SK-N-DZ (cell line): ENCODE measurements at regions not wholly inside any gene's neighbourhood (a gene's known extent, or its start where the extent isn't known, plus 50 kb on each side); places are given as distances from the start of the nearest gene placed in this dataset.
"Not testable (repeated sequence)": the region's sequence is repeated elsewhere in the genome, so short reads cannot be mapped to it uniquely, and the experiment has no call there.

Experiments used
- DNase-seq: peaks from one replicate; pipeline ENCODE4 v3.0.0-alpha.2; 2015; ENCODE audit warnings: low spot score

- no peak for DNase-seq
Measured at GRCh38 chr2:18988631-18989232, 369.7 kb downstream of the OSR1 start.

GRCh38 chr2:18987592-18988073 is 370.8 kb downstream of the OSR1 start:
- DNase-seq: no peak

GRCh38 chr2:18987016-18987415 is 371.4 kb downstream of the OSR1 start:
- DNase-seq: no peak

- DNase-seq: no peak
Measured at GRCh38 chr2:18986046-18986445, 372.4 kb downstream of the OSR1 start.

- no peak for DNase-seq
Measured at GRCh38 chr2:18980786-18981430, 377.5 kb downstream of the OSR1 start.

GRCh38 chr2:18980104-18980785 is 378.2 kb downstream of the OSR1 start:
- DNase-seq: no peak

GRCh38 chr2:18977409-18977808 is 381.0 kb downstream of the OSR1 start:
- DNase-seq: no peak

GRCh38 chr2:18976168-18976961 is 382.1 kb downstream of the OSR1 start:
- DNase-seq: peak; percentile 29

- peak; percentile 1 for DNase-seq
Measured at GRCh38 chr2:18975506-18976167, 382.8 kb downstream of the OSR1 start.

GRCh38 chr2:18971628-18972027 is 382.3 kb upstream of the NT5C1B start:
- no peak for DNase-seq

GRCh38 chr2:18971069-18971378 is 381.7 kb upstream of the NT5C1B start:
- no peak for DNase-seq

GRCh38 chr2:18966131-18966530 is 376.8 kb upstream of the NT5C1B start:
- DNase-seq: no peak

- DNase-seq: not testable (repeated sequence)
Measured at GRCh38 chr2:18963739-18964256, 374.4 kb upstream of the NT5C1B start.

GRCh38 chr2:18961991-18962421 is 372.6 kb upstream of the NT5C1B start:
- DNase-seq: no peak

- no peak for DNase-seq
Measured at GRCh38 chr2:18959952-18960717, 370.8 kb upstream of the NT5C1B start.

- DNase-seq: no peak
Measured at GRCh38 chr2:18959200-18959599, 369.8 kb upstream of the NT5C1B start.

GRCh38 chr2:18957909-18958308 is 368.5 kb upstream of the NT5C1B start:
- DNase-seq: no peak

- no peak for DNase-seq
Measured at GRCh38 chr2:18950361-18950851, 361.0 kb upstream of the NT5C1B start.

GRCh38 chr2:18949871-18950270 is 360.5 kb upstream of the NT5C1B start:
- no peak for DNase-seq

- no peak for DNase-seq
Measured at GRCh38 chr2:18940184-18940583, 350.8 kb upstream of the NT5C1B start.
